HG03135 (cell line): ENCODE measurements at regions not wholly inside any gene's neighbourhood (a gene's known extent, or its start where the extent isn't known, plus 50 kb on each side); places are given as distances from the start of the nearest gene placed in this dataset.
"Not testable (repeated sequence)": the region's sequence is repeated elsewhere in the genome, so short reads cannot be mapped to it uniquely, and the experiment has no call there.

Experiments used
- ATAC-seq: cut with Tn5 transposase; IDR thresholded peaks from one replicate; pipeline ENCODE4 v1.9.1; 2021; ENCODE audit warnings: mild to moderate bottlenecking, moderate library complexity; ENCODE audit not compliant: unreplicated experiment

DNA sequence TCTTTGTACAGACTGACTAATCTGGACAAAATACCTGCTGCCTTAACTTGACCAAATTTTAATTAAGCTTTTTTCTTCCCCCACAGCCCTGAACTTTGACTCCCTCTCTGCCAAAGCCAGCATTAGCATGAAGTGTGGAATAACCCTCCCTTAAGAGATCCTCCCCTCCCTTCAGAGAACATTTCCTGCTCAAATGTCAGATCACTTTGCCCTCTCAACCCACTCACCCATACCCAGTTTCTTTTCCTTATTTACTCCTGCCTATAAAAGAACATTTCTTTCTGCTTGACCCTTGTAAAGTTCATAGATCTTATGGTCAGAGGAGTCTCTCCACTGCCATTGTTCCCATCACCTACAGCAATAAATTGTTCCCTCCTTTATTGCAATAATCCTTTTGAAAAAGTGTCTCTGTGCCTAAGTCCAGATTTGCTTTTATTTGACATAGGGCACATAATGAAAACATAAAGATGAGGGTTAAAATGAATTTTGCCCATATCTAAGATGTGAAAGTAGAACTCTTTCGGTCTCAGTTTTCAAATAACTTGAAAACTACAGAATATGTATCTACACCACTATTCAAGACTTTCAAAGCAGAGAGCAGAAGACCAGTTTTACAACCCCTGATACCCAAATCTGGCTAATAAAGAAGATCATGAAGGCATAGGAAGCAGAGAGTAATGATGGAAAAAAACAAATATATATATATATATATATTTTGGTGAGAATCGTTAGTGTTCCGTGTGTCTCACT is 289.7 kb upstream of the ANXA10 start:
- no peak for ATAC-seq

DNA sequence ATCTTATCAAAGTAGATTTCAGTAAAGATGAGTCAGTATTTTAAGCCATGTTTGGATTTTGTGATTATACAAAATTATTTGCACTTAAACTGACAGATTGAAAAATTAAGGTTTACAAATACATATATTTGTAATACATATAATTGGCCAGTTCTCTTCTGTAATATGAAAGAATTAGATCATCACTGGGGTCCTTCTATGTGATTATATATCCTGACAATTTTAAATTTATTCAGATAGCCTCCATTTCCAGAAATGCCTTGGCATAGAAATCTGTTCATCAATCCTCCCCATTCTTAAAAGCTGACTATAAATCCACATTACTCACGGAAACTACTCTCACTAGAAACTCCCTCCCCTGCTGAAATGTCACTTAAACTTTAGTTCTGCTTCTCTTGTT is 280.4 kb upstream of the ANXA10 start:
- no peak for ATAC-seq

DNA sequence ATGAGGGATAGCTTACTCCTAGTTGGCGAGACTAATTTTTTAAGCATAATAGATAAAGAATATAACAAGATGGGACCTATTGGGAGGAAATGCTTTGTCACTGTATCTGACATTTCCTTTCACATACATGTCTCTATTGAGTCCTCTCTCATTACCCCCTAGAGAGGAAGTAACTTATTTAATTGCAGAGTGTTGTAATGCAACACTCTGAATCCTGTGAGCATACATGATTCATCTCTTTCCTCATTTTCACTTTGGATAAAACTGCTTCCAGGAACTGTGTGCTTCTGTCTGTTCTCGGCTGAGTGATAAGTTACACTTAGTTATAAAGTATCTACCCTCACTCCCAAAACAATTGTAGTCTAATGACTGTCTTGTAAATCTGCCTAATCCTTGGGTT is 266.1 kb upstream of the ANXA10 start:
- ATAC-seq, result no peak

DNA sequence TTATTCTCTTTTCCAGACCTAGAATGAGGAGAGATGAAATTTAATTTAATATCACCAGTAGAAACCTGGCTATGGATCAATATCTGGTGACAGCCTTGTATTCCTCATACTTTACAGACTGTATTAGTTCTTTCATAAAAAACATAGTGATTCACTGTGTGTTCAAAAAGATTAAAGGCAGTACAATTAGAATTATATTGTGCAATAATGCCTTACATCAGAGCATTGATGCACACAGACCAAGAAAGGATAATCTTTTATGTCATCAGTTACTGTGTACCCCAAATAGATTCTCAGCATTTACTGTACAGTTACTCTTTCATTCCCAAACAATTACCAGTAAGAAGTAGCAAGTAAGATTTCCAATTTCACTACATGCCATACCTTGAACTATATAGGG is 260.5 kb upstream of the ANXA10 start:
- no peak for ATAC-seq

DNA sequence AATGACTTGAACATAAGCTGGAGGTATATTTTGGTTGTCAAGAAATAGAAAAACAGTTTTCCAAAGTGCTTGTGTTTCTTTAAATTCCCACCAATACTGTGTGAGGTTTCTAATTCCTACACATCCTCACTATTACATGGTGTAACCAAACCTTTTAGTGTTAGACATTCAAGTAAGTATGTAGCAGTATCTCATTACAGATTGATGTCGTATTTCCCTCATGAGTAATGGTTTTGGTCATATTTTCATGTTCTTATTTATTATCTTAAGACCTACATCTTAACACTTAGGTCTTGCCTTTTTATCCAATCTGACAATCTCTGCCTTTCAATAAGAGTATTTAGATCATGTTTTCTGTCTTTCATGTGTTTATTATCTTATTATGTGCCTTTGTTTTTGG is 253.7 kb upstream of the ANXA10 start:
- ATAC-seq, result no peak

DNA sequence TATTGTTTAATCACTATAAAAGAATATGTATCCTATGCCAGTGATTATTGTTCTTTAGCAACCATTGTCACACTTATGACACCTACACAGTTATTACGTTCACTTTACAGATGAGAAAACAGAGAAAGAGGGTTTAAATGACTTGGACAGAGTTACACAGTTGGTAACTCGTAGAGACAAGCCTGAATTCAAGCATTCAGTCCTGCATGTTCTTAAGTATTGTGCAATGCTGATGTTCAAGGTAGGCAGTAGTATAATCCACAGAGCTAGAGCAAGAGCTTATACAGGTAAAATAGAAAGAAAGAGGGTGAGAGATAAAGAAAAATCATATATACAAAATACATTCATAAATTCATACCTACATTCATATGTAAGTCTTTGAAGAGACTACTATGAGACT is 249.8 kb upstream of the ANXA10 start:
- ATAC-seq, result no peak

DNA sequence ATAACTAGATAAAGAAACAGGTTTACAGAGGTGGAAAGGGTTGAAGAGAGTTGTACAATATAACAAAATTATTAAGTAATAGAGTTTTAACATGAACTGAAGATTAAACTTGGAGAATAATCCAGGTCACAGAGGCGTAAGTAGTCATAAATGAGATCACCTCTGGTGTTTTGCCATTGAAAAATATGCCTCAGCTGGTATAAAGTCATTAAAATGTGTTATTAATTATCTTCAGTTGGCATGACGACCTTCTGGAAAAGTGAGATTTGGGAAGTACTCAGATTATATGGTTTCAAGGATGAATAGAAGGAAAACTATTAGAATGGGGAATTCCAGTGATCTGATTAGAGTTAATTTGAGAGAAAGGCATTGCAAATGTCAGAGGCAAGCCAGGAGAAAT is 237.5 kb upstream of the ANXA10 start:
- no peak for ATAC-seq

DNA sequence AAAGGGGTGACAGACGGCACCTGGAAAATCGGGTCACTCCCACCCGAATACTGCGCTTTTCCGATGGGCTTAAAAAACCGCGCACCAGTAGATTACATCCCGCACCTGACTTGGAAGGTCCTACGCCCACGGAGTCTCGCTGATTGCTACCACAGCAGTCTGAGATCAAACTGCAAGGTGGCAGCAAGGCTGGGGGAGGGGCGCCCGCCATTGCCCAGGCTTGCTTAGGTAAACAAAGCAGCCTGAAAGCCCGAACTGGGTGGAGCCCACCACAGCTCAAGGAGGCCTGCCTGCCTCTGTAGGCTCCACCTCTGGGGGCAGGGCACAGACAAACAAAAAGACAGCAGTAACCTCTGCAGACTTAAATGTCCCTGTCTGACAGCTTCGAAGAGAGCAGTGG is 234.2 kb upstream of the ANXA10 start:
- not testable (repeated sequence) for ATAC-seq

DNA sequence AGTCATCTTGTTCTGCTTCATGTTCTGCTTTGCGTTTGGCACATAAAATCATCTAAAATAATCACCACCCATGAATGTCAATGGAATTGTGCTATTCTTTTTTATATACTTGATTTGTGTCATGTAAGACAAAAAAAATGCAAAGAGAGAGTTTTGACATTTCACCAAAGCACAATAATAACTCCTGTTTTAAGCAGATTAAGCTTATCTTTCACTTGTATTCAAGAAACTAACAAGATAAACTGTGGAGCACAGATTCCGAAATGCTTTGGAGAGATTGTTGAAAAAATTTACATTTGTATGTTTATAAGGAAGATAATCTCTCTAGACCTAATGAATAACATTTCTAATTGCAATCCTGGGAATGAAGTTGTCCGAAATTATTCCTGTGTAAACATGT is 225.1 kb upstream of the ANXA10 start:
- ATAC-seq, result no peak

DNA sequence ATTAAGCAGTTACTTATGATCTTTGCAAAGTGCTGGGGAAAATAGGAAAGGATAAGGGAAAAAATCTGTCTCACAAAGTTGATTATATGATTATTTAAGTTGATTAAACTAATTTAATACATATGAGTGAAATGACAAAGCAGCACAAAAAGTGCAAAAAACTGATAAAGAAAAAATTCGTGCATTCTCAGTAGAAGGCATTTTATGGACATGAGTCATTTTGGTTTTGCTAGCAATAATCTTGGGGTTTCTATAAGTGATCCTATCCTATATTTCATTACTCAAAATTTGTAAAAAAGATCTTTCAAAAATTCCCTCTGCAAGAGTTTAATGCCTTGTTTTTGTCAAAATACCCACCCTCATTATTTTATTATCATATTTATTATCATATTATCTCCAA is 224.2 kb upstream of the ANXA10 start:
- ATAC-seq, result no peak

DNA sequence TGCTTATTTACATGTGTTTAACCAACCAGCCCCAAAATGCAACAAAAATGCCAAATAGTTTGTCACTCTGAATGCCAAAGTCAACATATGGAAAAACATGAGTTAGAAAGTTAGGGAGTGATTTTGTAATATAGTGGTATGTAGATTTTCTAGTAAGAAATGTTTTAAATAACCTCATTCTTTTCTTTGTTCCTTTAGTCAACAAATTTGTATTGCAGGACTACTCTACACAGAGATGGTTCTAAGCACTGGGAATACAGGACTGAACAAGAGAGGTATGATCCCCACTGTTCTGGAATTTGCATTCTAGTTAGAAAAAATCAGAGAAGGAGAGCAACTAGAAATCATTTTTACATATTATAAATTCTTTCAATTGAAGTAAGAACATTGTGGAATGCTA is 218.8 kb upstream of the ANXA10 start:
- ATAC-seq, result no peak

DNA sequence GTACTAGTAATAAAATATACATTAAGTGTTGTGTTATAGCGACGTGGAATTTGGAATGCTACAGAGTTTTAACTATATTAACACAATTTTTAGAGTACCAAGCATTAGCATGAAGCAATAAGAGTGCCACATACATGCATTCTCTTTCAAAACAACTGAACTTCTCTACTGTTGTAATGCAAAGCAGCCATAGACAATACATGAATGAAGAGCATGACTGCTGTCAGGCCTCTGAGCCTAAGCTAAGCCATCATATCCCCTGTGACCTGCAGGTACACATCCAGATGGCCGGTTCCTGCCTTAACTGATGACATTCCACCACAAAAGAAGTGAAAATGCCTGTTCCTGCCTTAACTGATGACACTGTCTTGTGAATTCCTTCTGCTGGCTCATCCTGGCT is 216.2 kb upstream of the ANXA10 start:
- ATAC-seq, result not testable (repeated sequence)

DNA sequence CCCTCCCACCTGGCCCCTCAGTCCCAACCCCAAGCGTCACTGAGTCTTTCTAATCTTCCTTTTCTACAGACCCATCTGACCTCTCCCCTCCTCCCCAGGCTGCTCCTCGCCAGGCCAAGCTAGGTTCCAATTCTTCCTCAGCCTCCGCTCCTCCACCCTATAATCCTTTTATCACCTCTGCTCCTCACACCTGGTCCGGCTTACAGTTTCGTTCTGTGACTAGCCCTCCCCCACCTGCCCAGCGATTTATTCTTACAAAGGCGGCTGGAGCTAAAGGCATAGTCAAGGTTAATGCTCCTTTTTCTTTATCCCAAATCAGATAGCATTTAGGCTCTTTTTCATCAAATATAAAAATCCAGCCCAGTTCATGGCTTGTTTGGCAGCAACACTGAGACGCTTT is 214.5 kb upstream of the ANXA10 start:
- ATAC-seq, result not testable (repeated sequence)

DNA sequence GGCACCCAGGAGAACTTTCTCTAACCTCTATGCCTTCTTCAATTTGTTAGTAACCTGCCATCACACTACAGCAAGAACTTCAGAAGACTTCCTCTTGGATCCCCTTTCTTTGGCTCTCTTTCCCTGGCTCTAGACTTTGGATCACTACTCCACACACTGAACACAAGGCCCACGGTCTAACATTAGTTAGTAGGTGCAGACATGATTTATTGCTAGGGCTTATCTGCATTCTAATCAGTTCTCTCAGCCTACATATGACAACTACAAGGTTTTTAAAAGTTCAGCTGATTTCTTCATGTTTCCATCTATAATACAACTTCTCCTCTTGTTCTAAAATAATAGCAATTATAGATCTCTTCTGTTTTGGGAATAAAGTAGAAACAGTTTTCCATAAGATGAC is 209.1 kb upstream of the ANXA10 start:
- ATAC-seq, result no peak

DNA sequence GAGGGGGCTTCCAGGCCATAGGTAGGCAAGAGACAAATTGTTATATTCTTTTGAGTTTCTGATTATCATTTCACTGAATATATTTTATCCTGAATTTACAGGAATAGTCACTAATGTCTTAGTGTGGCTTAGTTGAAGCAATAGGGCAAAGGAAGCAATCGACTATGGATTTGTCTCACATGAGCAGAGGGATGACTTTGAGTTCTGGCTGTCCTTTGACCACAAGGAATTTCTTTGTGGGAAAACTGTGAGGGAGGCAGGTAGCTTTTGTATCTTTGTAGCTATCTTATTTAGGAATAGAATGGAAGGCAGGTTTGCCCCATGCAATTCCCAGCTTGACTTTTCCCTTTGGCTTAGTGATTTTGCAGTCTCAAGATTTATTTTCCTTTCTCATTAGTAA is 207.3 kb upstream of the ANXA10 start:
- ATAC-seq, result no peak

DNA sequence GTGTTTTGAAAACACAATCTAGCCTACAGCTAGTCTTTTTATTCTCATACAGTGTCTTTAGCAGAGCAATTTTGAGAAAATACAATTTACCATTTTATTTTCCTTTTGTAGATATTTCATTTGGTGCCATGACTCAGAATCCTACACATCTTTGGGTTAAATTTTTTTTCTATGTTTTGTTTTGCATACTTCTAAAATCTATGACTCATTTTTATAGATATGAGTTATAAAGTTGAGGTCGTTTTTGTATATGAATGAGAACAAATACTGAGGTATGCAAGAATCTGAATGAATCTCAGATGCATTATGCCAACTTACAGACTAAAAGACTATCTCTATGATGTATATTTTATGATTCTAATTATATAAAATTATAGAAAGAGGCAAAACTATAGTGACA is 206.5 kb upstream of the ANXA10 start:
- ATAC-seq, result no peak

DNA sequence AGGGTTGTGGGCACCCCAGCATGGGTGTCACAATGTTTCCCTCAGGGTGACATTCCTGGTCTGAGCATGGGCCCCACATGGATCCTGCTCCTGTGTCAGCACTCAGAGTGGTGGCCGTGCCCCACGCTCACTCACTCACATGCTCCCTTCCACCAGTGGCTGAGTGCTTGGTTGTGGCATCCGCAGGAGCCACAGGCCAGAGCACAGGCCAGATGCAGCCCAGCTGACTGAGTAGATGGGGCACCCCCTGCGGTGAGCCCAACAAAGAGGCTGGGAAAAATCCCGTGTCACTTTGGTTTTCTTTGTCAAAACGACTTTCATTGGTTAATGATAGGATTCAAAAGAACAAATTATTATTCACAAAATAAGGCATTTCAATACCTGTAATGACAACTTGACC is 204.6 kb upstream of the ANXA10 start:
- ATAC-seq, result no peak

DNA sequence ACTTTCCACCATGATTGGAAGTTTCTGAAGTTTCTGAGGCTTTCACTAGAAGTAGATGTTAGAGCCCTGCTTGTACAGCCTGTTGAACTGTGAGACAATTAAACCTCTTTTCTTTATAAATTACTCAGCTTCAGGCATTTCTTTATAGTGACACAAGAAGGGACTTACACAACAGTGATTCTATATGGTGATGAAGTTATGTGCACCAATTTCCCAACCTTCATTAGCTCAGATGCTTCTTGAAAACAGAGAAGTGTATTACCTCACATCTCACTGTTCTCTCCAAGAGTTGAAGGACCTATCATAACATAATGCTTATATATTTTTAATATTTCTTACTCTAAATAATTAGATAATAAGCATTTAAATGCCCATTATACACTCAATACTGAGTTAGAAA is 202.1 kb upstream of the ANXA10 start:
- no peak for ATAC-seq

DNA sequence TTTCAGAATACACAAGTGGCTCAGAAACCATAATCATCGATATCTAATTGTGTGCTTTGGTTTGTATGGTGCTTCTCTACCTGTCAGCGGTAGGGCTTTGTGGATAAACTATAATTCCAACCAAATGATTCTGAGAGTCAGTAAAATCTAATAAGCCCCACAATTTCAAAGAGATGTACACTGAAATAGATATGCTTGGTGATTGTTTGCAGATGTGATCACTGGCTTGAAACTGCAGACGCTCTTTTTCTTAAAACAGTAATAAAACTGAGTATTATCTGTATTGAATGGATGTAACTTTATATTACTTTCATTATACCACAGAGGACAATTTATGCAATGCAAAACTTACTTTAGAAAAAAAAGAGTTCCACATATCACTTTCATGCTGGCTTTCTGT is 198.8 kb upstream of the ANXA10 start:
- no peak for ATAC-seq

DNA sequence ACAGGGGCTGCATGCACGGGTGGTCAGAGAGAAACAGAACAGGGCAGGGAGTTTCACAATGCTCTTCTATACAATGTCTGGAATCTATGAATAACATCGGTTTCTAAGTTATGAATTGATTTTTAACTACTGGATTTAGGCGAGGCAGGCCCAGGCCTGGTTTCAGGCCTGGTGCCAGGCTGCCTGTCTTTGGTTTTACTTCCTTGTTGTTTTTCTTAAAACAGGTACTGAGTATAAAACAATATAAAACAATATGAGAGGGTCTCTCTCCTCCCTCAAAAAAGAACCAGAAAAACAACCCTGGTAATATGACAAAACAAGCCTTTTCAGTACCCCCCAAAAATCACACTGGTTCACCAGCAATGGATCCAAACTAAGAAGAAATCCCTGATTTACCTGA is 196.1 kb upstream of the ANXA10 start:
- not testable (repeated sequence) for ATAC-seq

DNA sequence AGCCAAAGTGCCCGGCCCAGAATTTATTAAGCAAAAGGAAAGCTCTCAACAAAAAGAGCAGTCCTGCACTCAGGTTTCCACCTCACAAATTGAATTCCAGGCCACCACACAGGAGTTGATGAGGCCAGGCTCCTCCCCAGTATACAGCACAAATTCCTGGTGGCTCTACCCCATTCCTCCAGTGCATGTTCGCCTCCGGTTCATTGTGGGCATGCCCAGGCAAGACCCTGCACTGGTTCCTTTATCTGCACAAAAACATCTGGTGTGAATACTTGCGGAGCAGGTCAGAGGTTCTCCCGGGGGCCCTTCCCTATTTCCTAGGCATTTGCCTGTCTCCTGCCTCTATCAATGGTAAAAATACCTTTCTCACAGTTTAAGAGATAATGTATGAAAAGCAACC is 195.2 kb upstream of the ANXA10 start:
- ATAC-seq, result no peak

DNA sequence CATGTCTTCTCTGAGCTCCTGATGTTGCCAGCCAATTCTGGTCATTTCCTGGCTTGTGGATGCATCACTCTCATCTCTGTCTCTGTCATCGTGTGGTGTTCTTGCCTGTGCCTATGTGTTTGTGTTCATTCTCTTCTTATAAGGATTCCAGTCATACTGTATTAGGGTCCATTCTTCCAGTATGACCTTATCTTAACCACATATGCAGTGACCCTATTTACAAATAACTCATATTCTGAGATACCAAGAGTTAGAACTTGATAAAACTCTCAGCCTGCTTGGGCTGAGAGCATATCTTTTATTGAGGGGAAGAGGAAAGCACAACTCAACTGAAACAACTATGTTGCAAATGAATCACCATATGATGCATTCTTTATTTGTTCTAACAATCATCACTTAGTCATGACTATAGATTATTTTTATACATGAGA is 189.0 kb upstream of the ANXA10 start:
- no peak for ATAC-seq

DNA sequence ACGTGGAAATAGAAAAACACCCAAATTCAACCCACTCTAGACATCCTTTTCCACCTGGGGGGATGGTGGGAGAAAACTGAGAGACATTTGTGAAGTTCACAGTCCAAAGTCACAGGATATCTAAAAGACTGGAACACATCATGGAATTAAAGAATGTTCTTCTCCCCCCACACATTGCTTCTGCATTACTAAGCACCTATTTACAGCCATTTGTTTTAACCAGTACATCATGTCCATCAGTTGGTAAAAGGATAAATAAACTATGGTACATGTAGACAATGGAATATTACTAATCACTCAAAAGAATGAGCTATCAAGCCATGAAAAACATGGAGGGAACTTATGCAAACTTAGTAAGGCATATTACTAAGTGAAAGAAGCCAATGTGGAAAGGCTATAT is 185.5 kb upstream of the ANXA10 start:
- no peak for ATAC-seq
